Karpas-422 (cell line): ENCODE measurements at regions not wholly inside any gene's neighbourhood (a gene's known extent, or its start where the extent isn't known, plus 50 kb on each side); places are given as distances from the start of the nearest gene placed in this dataset.

ENCODE experiments used
- DNase-seq: peaks from one replicate; pipeline ENCODE4 v3.0.0-alpha.2; 2015
- H2AFZ ChIP-seq: fragments of 200-600 bp; sonication (generic); 2 replicates; pipeline ENCODE4 v1.6.1; 2014; ENCODE audit warnings: antibody characterized with exemption, low read length, mixed read lengths
- H3K27ac ChIP-seq: fragments of 200-600 bp; sonication (generic); 2 replicates; pipeline ENCODE4 v1.5.1; 2014; ENCODE audit warnings: mild to moderate bottlenecking, low read length, moderate library complexity
- H3K27me3 ChIP-seq: fragments of 200-600 bp; sonication (generic); 2 replicates; pipeline ENCODE4 v1.6.1; 2014; ENCODE audit warnings: low read length, mixed read lengths
- H3K36me3 ChIP-seq: fragments of 200-600 bp; sonication (generic); 2 replicates; pipeline ENCODE4 v1.6.1; 2014; ENCODE audit warnings: low read length, mixed read lengths; ENCODE audit not compliant: insufficient read depth
- H3K4me1 ChIP-seq: fragments of 200-600 bp; sonication (generic); 2 replicates; pipeline ENCODE4 v1.6.1; 2014; ENCODE audit warnings: mild to moderate bottlenecking, low read length, mixed read lengths
- H3K4me2 ChIP-seq: fragments of 200-600 bp; sonication (generic); 2 replicates; pipeline ENCODE4 v1.6.1; 2014; ENCODE audit warnings: low read length, low read depth, mild to moderate bottlenecking; ENCODE audit not compliant: poor library complexity, severe bottlenecking
- H3K4me3 ChIP-seq: fragments of 200-600 bp; sonication (generic); 2 replicates; pipeline ENCODE4 v1.5.1; 2014; ENCODE audit warnings: mild to moderate bottlenecking, antibody characterized with exemption, low read length, mixed read lengths
- H3K79me2 ChIP-seq: fragments of 200-600 bp; sonication (generic); 2 replicates; pipeline ENCODE4 v1.6.1; 2014; ENCODE audit warnings: mild to moderate bottlenecking, low read length, mixed read lengths
- H3K9ac ChIP-seq: fragments of 200-600 bp; sonication (generic); 2 replicates; pipeline ENCODE4 v1.6.0; 2014; ENCODE audit warnings: low read length
- H3K9me2 ChIP-seq: fragments of 200-600 bp; sonication (generic), shearing (Covaris generic); replicated peaks from 2 replicates; pipeline ENCODE4 v1.6.0; 2014; ENCODE audit warnings: mild to moderate bottlenecking, low read length, moderate library complexity; ENCODE audit not compliant: insufficient read depth
- H3K9me3 ChIP-seq: fragments of 300-700, 200-600 bp; sonication (generic); 2 replicates; pipeline ENCODE4 v1.6.1; 2014; ENCODE audit warnings: low read length, mixed read lengths
- H4K20me1 ChIP-seq: fragments of 200-600 bp; sonication (generic); 2 replicates; pipeline ENCODE4 v1.6.1; 2014; ENCODE audit warnings: mild to moderate bottlenecking, antibody characterized with exemption, low read length, low read depth; ENCODE audit not compliant: insufficient read depth

- no peaks in the 10 kb centered on the region for H3K4me1 ChIP-seq
- H3K27ac ChIP-seq: no peak overlapping the region
- H3K27me3 ChIP-seq: no peaks in the 10 kb centered on the region
- H3K4me3 ChIP-seq: no peak overlapping the region
- H2AFZ ChIP-seq: no peak overlapping the region
- no peak overlapping the region for H3K9ac ChIP-seq
- DNase-seq: no peak
- no peaks in the 10 kb centered on the region for H3K9me3 ChIP-seq
- H3K79me2 ChIP-seq: no peaks in the 10 kb centered on the region
- no peak overlapping the region for H3K4me2 ChIP-seq
- no peaks in the 10 kb centered on the region for H3K36me3 ChIP-seq
- no peaks in the 10 kb centered on the region for H3K9me2 ChIP-seq
- H4K20me1 ChIP-seq: no peaks in the 10 kb centered on the region
Measured at GRCh38 chr1:188043536-188044245, 1214.9 kb downstream of the PLA2G4A start.

- Histone ChIP-seq H3K27ac (no peak overlapping the region), H3K9me2 (no peaks in the 10 kb centered on the region), H3K9ac (no peak overlapping the region), H3K4me3 (no peak overlapping the region), H3K36me3 (no peaks in the 10 kb centered on the region), H3K4me1 (no peaks in the 10 kb centered on the region), H3K9me3 (peaks cover 3% of the 10 kb centered on the region; the same call in 1 of the 2 replicates), H3K79me2 (no peaks in the 10 kb centered on the region), H2AFZ (no peak overlapping the region), H3K4me2 (no peak overlapping the region), H3K27me3 (no peaks in the 10 kb centered on the region), H4K20me1 (no peaks in the 10 kb centered on the region)
- DNase-seq: no peak
Measured at GRCh38 chr1:188050250-188050649, 1221.5 kb downstream of the PLA2G4A start.

- Histone ChIP-seq H3K27me3 (no peaks in the 10 kb centered on the region), H3K9ac (no peak overlapping the region), H2AFZ (no peak overlapping the region), H4K20me1 (no peaks in the 10 kb centered on the region), H3K9me2 (no peaks in the 10 kb centered on the region), H3K27ac (no peak overlapping the region), H3K4me2 (no peak overlapping the region), H3K9me3 (peaks cover 15% of the 10 kb centered on the region; the same call in 1 of the 2 replicates), H3K79me2 (no peaks in the 10 kb centered on the region), H3K4me3 (no peak overlapping the region), H3K4me1 (no peaks in the 10 kb centered on the region), H3K36me3 (no peaks in the 10 kb centered on the region)
- no peak for DNase-seq
Measured at GRCh38 chr1:188056011-188056410, 1227.3 kb downstream of the PLA2G4A start.

GRCh38 chr1:188058801-188059200 lies 1230.1 kb downstream of the PLA2G4A start:
- Histone ChIP-seq H3K36me3 (no peaks in the 10 kb centered on the region), H3K27ac (no peak overlapping the region), H3K4me2 (no peak overlapping the region), H3K9me3 (peaks cover 15% of the 10 kb centered on the region; the same call in 1 of the 2 replicates), H4K20me1 (no peaks in the 10 kb centered on the region), H3K9ac (no peak overlapping the region), H3K4me1 (no peaks in the 10 kb centered on the region), H3K27me3 (no peaks in the 10 kb centered on the region), H3K79me2 (no peaks in the 10 kb centered on the region), H3K4me3 (no peak overlapping the region), H2AFZ (no peak overlapping the region), H3K9me2 (no peaks in the 10 kb centered on the region)
- no peak for DNase-seq

GRCh38 chr1:188061881-188062280 lies 1233.1 kb downstream of the PLA2G4A start:
- H3K4me2 ChIP-seq: no peak overlapping the region
- H4K20me1 ChIP-seq: no peaks in the 10 kb centered on the region
- H3K4me3 ChIP-seq: no peak overlapping the region
- peaks cover 12% of the 10 kb centered on the region for H3K9me3 ChIP-seq
- no peak overlapping the region for H3K9ac ChIP-seq
- no peaks in the 10 kb centered on the region for H3K36me3 ChIP-seq
- no peak overlapping the region for H2AFZ ChIP-seq
- no peaks in the 10 kb centered on the region for H3K9me2 ChIP-seq
- H3K4me1 ChIP-seq: no peaks in the 10 kb centered on the region
- no peaks in the 10 kb centered on the region for H3K79me2 ChIP-seq
- H3K27me3 ChIP-seq: no peaks in the 10 kb centered on the region
- H3K27ac ChIP-seq: no peak overlapping the region
- no peak for DNase-seq

- H3K9me2 ChIP-seq: no peaks in the 10 kb centered on the region
- H4K20me1 ChIP-seq: no peaks in the 10 kb centered on the region
- DNase-seq: no peak
- no peak overlapping the region for H3K4me3 ChIP-seq
- H3K36me3 ChIP-seq: no peaks in the 10 kb centered on the region
- no peaks in the 10 kb centered on the region for H3K27me3 ChIP-seq
- no peaks in the 10 kb centered on the region for H3K79me2 ChIP-seq
- no peaks in the 10 kb centered on the region for H3K4me1 ChIP-seq
- no peak overlapping the region for H2AFZ ChIP-seq
- H3K4me2 ChIP-seq: no peak overlapping the region
- H3K27ac ChIP-seq: no peak overlapping the region
- peaks cover 12% of the 10 kb centered on the region for H3K9me3 ChIP-seq
- no peak overlapping the region for H3K9ac ChIP-seq
Measured at GRCh38 chr1:188062456-188062855, 1233.7 kb downstream of the PLA2G4A start.

- H3K79me2 ChIP-seq: no peaks in the 10 kb centered on the region
- H3K4me1 ChIP-seq: no peaks in the 10 kb centered on the region
- H3K4me2 ChIP-seq: no peak overlapping the region
- H3K4me3 ChIP-seq: no peak overlapping the region
- H2AFZ ChIP-seq: no peak overlapping the region
- no peak overlapping the region for H3K27ac ChIP-seq
- H3K27me3 ChIP-seq: no peaks in the 10 kb centered on the region
- no peak overlapping the region for H3K9ac ChIP-seq
- no peaks in the 10 kb centered on the region for H4K20me1 ChIP-seq
- DNase-seq: no peak
- peaks cover 2% of the 10 kb centered on the region for H3K9me3 ChIP-seq
- H3K9me2 ChIP-seq: no peaks in the 10 kb centered on the region
- no peaks in the 10 kb centered on the region for H3K36me3 ChIP-seq
Measured at GRCh38 chr1:188065917-188066316, 1237.2 kb downstream of the PLA2G4A start.

GRCh38 chr1:188070848-188071247 lies 1242.1 kb downstream of the PLA2G4A start:
- no peaks in the 10 kb centered on the region for H4K20me1 ChIP-seq
- H2AFZ ChIP-seq: no peak overlapping the region
- peaks cover 2% of the 10 kb centered on the region for H3K9me3 ChIP-seq
- no peak overlapping the region for H3K9ac ChIP-seq
- H3K4me3 ChIP-seq: no peak overlapping the region
- H3K79me2 ChIP-seq: no peaks in the 10 kb centered on the region
- no peaks in the 10 kb centered on the region for H3K9me2 ChIP-seq
- H3K4me2 ChIP-seq: no peak overlapping the region
- H3K27ac ChIP-seq: no peak overlapping the region
- H3K27me3 ChIP-seq: no peaks in the 10 kb centered on the region
- no peak for DNase-seq
- no peaks in the 10 kb centered on the region for H3K4me1 ChIP-seq
- H3K36me3 ChIP-seq: no peaks in the 10 kb centered on the region
